ENCODE measurements at regions not wholly inside any gene's neighbourhood (a gene's known extent, or its start where the extent isn't known, plus 50 kb on each side); places are given as distances from the start of the nearest gene placed in this dataset.

DNA sequence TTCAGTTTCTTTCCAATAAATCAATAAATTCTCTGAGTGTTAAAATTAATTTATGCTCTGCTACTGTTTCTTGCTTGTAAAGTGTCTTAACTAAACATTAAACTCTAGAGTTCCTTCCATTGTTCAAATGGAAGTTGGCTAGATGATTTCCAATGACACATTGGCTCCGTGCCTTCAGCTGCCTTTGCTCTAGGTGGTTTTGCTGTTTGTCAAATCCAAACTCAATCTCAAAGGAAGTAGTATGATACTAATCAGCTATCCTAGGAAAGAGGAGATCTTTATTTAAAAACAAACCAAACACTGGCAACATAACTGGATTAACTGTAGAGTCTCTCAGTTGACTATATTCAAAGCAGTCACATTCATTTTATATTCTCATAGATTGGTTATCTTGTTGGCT, 356.4 kb downstream of the FOXG1 start (continued):
- TF ChIP-seq TCF12 (IDR thresholded peaks at IDR 0.05; ENCODE audit: low read depth, low read length) (no peak), SIN3A (conservative IDR thresholded peaks at IDR 0.05 in 1 of 2, IDR thresholded peaks at IDR 0.05 in 1 of 2; ENCODE audit: low read depth in 1 of 2, low read length in 2 of 2) (no peak), JUN (IDR thresholded peaks at IDR 0.05; ENCODE audit: low read depth, low read length) (no peak), CBX5 (IDR thresholded peaks at IDR 0.05; ENCODE audit: low read depth, low read length) (no peak), NRF1 (IDR thresholded peaks at IDR 0.05; ENCODE audit: low read depth, low read length) (no peak)
